ENCODE measurements at regions not wholly inside any gene's neighbourhood (a gene's known extent, or its start where the extent isn't known, plus 50 kb on each side); places are given as distances from the start of the nearest gene placed in this dataset.

DNA sequence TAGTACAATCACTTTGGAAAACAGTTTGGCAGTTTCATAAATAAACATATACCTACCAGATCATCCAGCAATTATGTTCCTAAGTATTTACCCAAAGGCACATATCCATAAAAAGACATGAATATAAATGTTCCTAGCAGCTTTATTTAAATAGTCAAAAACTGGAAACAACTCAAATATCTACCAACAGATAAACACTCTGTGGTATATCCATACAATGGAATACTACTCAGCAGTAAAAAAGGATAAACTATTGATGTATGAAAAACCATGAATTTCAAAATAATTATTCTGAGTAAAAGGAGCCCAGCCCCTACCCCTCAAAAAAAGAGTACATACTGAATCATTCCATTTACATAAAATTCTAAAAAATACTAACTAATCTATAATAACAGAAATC lies 232.7 kb upstream of the SLC30A5 start:
- no peak for TF ChIP-seq POLR2A (IDR thresholded peaks at IDR 0.05)
- TF ChIP-seq, protein P1, sequence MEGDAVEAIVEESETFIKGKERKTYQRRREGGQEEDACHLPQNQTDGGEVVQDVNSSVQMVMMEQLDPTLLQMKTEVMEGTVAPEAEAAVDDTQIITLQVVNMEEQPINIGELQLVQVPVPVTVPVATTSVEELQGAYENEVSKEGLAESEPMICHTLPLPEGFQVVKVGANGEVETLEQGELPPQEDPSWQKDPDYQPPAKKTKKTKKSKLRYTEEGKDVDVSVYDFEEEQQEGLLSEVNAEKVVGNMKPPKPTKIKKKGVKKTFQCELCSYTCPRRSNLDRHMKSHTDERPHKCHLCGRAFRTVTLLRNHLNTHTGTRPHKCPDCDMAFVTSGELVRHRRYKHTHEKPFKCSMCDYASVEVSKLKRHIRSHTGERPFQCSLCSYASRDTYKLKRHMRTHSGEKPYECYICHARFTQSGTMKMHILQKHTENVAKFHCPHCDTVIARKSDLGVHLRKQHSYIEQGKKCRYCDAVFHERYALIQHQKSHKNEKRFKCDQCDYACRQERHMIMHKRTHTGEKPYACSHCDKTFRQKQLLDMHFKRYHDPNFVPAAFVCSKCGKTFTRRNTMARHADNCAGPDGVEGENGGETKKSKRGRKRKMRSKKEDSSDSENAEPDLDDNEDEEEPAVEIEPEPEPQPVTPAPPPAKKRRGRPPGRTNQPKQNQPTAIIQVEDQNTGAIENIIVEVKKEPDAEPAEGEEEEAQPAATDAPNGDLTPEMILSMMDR (IDR thresholded peaks at IDR 0.05 in 8 of 11, conservative IDR thresholded peaks at IDR 0.05 in 3 of 11), result no peak
